Activated effector memory CD4-positive, alpha-beta T cell treated with Interleukin-2 at 50 U/mL for 16 hours (primary cell): ENCODE measurements at regions not wholly inside any gene's neighbourhood (a gene's known extent, or its start where the extent isn't known, plus 50 kb on each side); places are given as distances from the start of the nearest gene placed in this dataset.

ENCODE experiments used
- DNase-seq: peaks from one replicate; pipeline ENCODE4 v3.0.0-alpha.2; 2020

- DNase-seq = no peak
Measured at GRCh38 chr5:18829539-18829938, 1158.5 kb downstream of the CDH18 start.

DNA sequence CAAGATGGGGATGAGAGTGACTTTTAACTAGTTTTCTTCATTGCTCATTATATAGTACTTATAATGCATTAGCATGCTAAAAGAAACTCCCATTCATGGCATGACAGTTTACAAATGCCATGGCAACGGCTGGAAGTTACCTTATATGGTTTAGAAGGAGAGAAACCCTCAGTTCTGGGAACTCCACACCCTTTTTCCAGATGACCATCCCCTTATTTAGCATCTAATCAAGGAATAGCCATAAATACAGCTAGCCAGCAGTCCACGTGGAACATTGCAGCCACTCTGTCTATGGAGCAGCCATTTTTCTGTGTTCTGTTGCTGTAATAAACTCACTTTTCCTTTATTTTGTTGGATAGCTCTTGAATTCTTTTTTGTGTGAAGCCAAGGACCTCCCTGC is 1137.8 kb downstream of the CDH18 start:
- DNase-seq = no peak

DNA sequence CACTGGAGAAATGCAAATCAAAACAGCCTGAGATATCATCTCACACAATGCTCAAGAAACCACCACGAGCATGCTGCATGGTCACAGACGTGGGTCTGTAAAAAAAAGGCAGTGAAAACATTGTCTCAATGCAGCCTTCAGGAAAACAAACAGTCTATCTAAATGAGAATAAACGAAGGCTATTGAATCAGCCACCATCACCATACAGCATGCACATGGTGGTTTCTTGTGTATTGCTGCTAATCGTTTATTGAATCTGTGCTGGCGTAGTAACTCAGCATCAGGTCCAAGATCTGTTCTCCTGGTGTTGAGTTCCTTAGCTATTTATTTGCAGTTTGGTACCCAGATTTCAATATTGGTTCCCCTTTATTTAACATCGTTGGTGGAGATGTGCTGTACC is 1115.0 kb downstream of the CDH18 start:
- no peak for DNase-seq

- no peak for DNase-seq
Measured at GRCh38 chr5:18876565-18876964, 1111.4 kb downstream of the CDH18 start.

DNA sequence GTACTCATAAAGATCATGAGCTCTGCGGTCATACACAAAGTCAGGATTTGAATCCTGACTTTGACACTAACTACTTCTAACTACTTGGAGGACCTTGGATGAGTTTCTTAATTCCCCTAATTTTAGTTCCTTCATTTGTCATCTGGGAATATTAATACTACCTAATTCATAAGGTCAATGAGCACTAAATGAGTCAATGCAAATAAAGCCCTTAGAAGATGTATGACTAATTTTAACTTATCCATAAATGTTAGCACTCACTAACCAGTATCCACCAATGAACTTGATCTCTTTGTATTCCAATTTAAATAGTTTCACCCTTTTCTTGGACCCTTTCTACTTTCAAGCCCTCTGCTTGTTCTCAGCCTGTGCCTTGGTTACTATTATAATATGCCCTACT is 1106.4 kb downstream of the CDH18 start:
- DNase-seq = no peak

DNA sequence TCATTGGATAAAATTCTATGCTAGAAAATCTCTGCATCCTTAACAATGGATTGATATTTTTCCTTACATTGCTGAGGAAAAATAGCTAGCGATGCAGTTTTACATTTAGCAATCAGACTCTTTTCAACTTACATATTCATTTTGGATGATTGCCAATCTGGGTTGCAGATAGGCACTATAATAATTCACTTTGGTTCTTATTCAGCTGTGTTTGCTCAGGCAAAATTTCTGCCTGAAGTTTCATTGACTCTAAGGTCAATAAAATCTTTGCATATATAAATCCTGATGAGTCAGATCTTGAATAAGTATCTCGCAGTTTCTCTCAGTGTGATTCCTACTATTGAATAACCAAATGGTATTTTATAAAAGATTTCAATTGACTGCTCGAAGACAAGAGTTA is 1105.8 kb downstream of the CDH18 start:
- no peak for DNase-seq

GRCh38 chr5:18888821-18889220 is 1099.2 kb downstream of the CDH18 start:
- DNase-seq = no peak

DNA sequence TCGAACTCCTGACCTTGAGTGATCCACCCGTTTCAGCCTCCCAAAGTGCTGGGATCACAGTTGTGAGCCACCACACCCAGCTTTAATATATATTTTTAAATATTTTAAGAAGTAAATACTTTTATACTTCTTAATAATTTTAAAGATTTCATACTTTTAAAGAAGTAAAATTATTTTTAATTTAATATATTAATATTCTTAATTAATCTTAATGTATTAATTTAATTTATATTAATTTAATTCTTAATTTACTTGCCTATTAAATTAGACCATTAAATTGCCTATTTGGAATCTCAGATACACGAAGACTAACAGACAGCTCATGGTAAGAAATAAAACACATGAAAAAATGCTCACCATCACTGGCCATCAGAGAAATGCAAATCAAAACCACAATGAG is 1087.4 kb downstream of the CDH18 start:
- DNase-seq = no peak

- DNase-seq = no peak
Measured at GRCh38 chr5:18920966-18921365, 1067.0 kb downstream of the CDH18 start.

DNA sequence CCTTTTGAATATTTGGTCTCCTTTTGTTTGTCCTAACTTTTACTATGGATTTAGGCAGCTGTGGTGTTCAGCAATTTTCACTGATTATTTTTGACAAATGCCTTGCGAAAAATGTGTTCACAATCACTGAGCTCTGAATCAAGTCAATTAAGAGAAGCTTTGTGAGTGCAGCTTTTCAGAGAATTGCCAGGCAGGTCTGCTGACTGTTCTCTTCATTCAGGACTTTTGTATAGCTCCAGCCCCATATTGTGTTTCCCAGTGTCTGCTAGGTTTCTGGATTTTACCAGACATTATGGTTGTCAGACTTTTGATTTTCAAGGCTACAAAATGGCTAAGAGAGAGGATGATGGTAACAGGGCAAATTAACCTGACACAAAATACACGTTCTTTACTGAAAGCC is 1055.9 kb downstream of the CDH18 start:
- no peak for DNase-seq

DNA sequence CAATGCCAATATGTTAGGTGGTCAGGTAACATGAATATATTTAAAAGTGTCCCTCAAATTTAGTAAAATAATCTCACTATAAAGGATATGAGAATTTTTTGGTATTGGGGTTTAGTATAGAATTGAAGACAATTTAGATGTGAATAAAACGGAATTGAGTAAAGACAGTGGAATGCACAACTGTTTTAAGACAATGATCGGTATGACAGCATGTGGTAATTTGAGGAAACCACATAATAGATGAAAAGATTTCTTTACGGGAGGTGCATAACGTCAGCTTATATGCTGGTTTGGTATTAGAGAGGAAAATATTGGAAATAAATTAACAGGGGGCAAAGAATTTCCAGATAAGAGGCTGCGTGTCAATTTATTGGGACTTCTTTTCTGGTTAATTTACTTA is 1043.2 kb downstream of the CDH18 start:
- DNase-seq = no peak

- DNase-seq = no peak
Measured at GRCh38 chr5:18954239-18954638, 1033.8 kb downstream of the CDH18 start.

DNA sequence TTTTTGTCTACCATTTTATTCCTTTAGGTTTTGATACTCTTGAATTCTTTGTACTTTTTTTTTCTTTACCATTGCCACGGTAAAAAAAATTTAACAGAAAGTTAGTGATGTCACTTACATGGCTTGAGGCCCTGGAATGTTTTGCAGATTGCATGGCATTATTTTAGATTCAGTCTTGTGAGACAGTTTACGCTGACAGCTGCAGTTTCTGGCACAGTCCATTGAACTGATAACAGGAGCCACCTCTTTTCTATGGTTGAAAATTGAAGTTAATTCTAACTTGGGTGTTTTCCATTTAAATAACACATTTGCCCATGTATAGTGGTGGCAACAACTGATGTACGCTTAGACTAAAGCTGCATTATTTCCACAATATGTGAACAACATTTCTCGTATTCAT is 1028.5 kb downstream of the CDH18 start:
- DNase-seq = no peak

DNA sequence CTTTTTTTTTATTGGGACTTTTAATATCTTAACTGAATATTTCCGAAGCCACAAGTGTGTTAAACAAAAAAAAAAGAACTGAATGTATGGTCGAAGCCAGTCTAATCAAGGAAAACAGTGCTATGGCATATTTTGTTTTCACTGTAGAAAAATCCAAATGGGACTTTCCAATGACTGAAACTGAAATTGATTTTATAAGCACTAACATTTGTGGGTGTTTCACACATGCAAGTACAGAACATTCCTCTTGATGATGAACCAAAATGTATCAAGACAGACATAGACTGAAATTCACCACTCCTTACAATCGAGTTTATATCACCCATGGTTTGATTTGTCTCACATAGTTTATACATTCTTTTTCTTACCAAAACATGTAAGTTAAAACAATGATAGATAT is 1026.8 kb downstream of the CDH18 start:
- DNase-seq = no peak

GRCh38 chr5:18965893-18966292 is 1022.1 kb downstream of the CDH18 start:
- no peak for DNase-seq

- DNase-seq = no peak
Measured at GRCh38 chr5:18967637-18968036, 1020.4 kb downstream of the CDH18 start.

DNA sequence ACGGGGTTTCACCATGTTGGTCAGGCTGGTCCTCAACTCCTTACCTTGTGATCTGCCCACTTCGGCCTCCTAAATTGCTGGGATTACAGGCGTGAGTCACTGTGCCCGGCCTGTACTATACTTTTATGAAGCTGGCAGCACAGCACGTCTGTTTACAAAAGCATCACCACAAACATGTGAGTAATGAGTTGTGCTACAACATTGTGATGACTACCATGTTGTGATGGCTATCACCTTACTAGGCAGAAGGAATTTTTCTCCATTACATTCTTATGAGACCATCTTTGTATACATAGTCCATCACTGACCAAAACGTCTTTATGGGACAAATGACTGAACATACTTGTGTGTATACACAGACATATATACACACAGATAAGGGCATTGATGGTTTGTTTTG is 1019.0 kb downstream of the CDH18 start:
- no peak for DNase-seq

GRCh38 chr5:18970000-18970399 is 1018.0 kb downstream of the CDH18 start:
- no peak for DNase-seq

DNA sequence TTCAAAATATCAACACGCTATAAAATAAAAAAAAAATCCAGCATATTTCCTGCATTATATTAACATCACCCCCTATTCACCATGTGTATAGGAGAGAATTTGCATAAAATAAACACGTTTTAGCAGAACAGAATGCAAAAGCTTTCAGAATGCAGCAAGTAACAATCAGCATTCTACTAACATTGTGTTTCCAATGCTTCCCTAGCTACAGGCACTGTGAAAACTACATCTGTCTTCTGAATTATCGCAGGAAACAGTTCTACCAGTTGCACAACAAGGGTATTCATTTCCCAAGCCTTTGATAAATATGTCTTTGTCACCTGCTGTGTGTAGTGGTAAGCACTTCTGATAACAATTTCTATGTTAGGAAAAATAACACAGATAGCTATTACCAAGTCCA is 1015.8 kb downstream of the CDH18 start:
- no peak for DNase-seq

DNA sequence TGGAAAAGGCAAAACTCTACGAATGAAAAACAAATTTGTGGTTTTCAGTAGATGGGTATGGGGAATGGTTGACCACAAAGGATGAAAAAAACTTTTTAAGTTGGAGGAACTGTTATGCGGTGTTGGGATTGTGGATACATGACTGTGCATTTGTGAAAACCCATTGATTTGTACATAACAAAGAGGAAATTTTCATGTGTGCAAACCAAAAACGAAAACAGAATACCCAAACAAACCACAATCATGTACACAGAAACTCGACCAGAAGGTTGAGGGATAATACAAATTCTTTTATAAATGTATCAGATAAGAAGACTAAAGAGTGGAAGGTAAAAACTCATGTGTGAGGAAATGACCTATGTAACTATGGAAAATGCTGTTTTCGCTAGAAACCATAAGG is 1012.4 kb downstream of the CDH18 start:
- no peak for DNase-seq

DNA sequence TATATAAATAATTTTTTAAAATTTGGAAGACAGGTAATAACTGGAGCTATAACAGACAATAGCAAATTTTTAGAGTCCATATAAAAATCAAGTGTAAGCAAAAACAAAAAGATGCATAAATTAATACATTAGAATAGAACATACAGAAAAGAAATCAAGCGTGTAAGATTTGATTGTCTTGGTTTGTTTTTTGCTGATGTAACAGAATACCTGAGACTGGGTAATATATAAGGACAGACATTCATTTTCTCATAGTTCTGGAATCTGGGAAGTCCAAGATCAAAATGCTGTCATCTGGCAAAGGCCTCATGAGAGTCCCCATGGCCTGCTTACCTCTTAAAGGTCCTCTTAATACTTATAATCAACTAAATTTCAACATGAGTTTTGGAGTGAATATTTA is 1010.1 kb downstream of the CDH18 start:
- no peak for DNase-seq

- DNase-seq = no peak
Measured at GRCh38 chr5:18984559-18985080, 1003.4 kb downstream of the CDH18 start.

GRCh38 chr5:18985171-18985758 is 1002.7 kb downstream of the CDH18 start:
- DNase-seq = no peak

GRCh38 chr5:18987101-18987500 is 1000.9 kb downstream of the CDH18 start:
- DNase-seq = no peak

DNA sequence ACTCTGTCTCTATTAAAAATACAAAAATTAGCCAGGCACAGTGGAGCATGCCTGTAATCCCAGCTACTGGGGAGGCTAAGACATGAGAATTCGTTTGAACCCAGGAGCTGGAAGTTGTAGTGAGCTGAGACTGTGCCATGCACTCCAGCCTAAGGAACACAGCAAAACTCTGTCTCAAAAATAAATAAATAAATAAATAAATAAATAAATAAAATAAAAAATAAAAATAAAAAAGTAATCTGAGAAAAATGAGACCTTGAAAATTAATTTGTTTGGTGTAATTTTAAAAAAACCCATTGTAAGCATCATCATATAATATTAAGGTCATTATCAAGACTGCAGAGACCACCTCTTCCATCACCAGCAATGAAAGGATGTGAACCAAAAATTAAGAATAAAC is 997.1 kb downstream of the CDH18 start:
- no peak for DNase-seq

- no peak for DNase-seq
Measured at GRCh38 chr5:18992264-18992663, 995.7 kb downstream of the CDH18 start.
